ENCODE measurements at regions not wholly inside any gene's neighbourhood (a gene's known extent, or its start where the extent isn't known, plus 50 kb on each side); places are given as distances from the start of the nearest gene placed in this dataset.

DNA sequence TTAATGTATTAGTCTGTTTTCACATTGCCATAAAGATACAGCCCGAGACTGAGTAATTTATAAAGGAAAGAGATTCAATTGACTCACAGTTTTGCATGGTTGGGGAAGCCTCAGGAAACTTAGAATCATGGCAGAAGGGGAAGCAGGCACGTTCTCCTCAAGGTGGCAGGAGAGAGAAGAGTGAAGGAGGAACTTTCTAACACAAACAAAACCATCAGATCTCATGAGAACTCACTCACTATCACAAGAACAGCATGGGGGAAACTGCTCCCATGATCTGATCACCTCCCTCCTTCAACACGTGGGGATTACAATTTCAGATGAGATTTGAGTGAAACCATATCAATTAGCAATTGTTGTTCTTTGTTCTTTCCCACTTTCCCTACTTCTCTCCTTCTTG, 689.0 kb upstream of the SLITRK1 start:
- TF ChIP-seq, protein P1, sequence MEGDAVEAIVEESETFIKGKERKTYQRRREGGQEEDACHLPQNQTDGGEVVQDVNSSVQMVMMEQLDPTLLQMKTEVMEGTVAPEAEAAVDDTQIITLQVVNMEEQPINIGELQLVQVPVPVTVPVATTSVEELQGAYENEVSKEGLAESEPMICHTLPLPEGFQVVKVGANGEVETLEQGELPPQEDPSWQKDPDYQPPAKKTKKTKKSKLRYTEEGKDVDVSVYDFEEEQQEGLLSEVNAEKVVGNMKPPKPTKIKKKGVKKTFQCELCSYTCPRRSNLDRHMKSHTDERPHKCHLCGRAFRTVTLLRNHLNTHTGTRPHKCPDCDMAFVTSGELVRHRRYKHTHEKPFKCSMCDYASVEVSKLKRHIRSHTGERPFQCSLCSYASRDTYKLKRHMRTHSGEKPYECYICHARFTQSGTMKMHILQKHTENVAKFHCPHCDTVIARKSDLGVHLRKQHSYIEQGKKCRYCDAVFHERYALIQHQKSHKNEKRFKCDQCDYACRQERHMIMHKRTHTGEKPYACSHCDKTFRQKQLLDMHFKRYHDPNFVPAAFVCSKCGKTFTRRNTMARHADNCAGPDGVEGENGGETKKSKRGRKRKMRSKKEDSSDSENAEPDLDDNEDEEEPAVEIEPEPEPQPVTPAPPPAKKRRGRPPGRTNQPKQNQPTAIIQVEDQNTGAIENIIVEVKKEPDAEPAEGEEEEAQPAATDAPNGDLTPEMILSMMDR (IDR thresholded peaks at IDR 0.05): peak in 2 of 6 experiments; percentile 8 to 9
- TF ChIP-seq POLR2A (IDR thresholded peaks at IDR 0.05): no peak
